Brain microvascular endothelial cell (primary cell): ENCODE measurements at regions not wholly inside any gene's neighbourhood (a gene's known extent, or its start where the extent isn't known, plus 50 kb on each side); places are given as distances from the start of the nearest gene placed in this dataset.

ENCODE experiments used
- DNase-seq: peaks from one replicate; pipeline ENCODE4 v3.0.0-alpha.2; 2020
- H3K27ac ChIP-seq: fragments of 250-450 bp; sonication (Bioruptor Pico); 2 replicates; pipeline ENCODE4 v1.5.1; 2020; ENCODE audit warnings: mild to moderate bottlenecking, moderate library complexity
- H3K27me3 ChIP-seq: fragments of 250-450 bp; sonication (Bioruptor Pico); replicated peaks from 2 replicates; pipeline ENCODE4 v1.5.1; 2020; ENCODE audit warnings: mild to moderate bottlenecking
- H3K36me3 ChIP-seq: fragments of 250-450 bp; sonication (Bioruptor Pico); replicated peaks from 2 replicates; pipeline ENCODE4 v1.5.1; 2020; ENCODE audit warnings: mild to moderate bottlenecking
- H3K4me3 ChIP-seq: 2 replicates; pipeline ENCODE4 v1.5.1; 2011; ENCODE audit warnings: low read depth, mild to moderate bottlenecking, control low read depth, low read length, moderate library complexity
- CTCF ChIP-seq: IDR thresholded peaks from 2 replicates; pipeline ENCODE4 v1.5.1; 2011; ENCODE audit warnings: low read depth, mild to moderate bottlenecking, moderate library complexity, low read length, control low read depth, inconsistent platforms; ENCODE audit errors: missing control alignments
- in situ Hi-C: cut with HindIII; loops from 2 replicates; pipeline ENCODE4 v1.10.0; 2017; ENCODE audit warnings: low sequenced_read_pairs, low pct_ligation_motif_present

- Histone ChIP-seq H3K27me3 (no peaks in the 10 kb centered on the region), H3K36me3 (no peaks in the 10 kb centered on the region), H3K4me3 (no peak overlapping the region), H3K27ac (no peak overlapping the region)
- in situ Hi-C loops, result no loop called here
- TF ChIP-seq CTCF, result no peak
- no peak for DNase-seq
Observed at GRCh38 chr5:13003457-13003856, 941.0 kb downstream of the DNAH5 start.

GRCh38 chr5:12999667-13000066, 944.8 kb downstream of the DNAH5 start:
- H3K27ac ChIP-seq, result no peak overlapping the region
- no peaks in the 10 kb centered on the region for H3K27me3 ChIP-seq
- H3K4me3 ChIP-seq, result no peak overlapping the region
- no peak for TF ChIP-seq CTCF
- H3K36me3 ChIP-seq, result no peaks in the 10 kb centered on the region
- in situ Hi-C loops, result no loop called here
- no peak for DNase-seq

GRCh38 chr5:12985142-12985541, 959.3 kb downstream of the DNAH5 start:
- Histone ChIP-seq H3K27ac (no peak overlapping the region), H3K27me3 (no peaks in the 10 kb centered on the region), H3K4me3 (no peak overlapping the region), H3K36me3 (no peaks in the 10 kb centered on the region)
- in situ Hi-C loops, result no loop called here
- DNase-seq, result no peak
- no peak for TF ChIP-seq CTCF

GRCh38 chr5:12974856-12975255, 969.6 kb downstream of the DNAH5 start:
- Histone ChIP-seq H3K36me3 (no peaks in the 10 kb centered on the region), H3K27me3 (no peaks in the 10 kb centered on the region), H3K27ac (no peak overlapping the region), H3K4me3 (no peak overlapping the region)
- in situ Hi-C loops, result no loop called here
- no peak for TF ChIP-seq CTCF
- no peak for DNase-seq

GRCh38 chr5:12965804-12966203, 978.7 kb downstream of the DNAH5 start:
- Histone ChIP-seq H3K27ac (no peak overlapping the region), H3K36me3 (no peaks in the 10 kb centered on the region), H3K4me3 (no peak overlapping the region), H3K27me3 (no peaks in the 10 kb centered on the region)
- TF ChIP-seq CTCF, result no peak
- in situ Hi-C loops, result no loop called here
- DNase-seq, result no peak

DNA sequence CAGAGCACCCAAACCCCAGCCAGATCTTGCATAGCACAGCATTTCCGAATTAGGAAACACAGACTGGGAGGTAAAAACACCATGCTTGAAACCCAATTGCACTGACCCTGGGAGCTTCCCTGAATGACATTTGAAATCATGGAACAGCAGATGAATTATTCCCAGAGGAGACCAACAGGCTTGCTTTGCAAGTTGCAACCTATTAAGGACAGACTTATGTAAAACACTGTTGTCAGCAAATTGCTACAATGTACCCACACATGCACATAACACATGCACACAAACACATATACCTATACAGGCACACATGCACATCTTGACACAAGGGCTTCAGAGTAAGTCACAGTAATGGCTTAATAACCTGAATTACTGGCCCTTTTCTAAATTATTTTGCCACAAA, 984.8 kb downstream of the DNAH5 start:
- no peak overlapping the region for H3K27ac ChIP-seq
- no peaks in the 10 kb centered on the region for H3K36me3 ChIP-seq
- no peak for TF ChIP-seq CTCF
- DNase-seq, result no peak
- no peak overlapping the region for H3K4me3 ChIP-seq
- in situ Hi-C loops, result no loop called here
- H3K27me3 ChIP-seq, result no peaks in the 10 kb centered on the region
